Stomach (tissue), 4 donors: ENCODE measurements at regions not wholly inside any gene's neighbourhood (a gene's known extent, or its start where the extent isn't known, plus 50 kb on each side); places are given as distances from the start of the nearest gene placed in this dataset.

ENCODE experiments used
- CTCF ChIP-seq, 7 experiments: fragments of 450-650 bp in 4 of 7; fragments of 200-600 bp in 3 of 7; sonication (generic) in 3 of 7; IDR thresholded peaks; one replicate each; pipeline ENCODE4 v1.5.1; 2016 to 2019; ENCODE audit warnings: antibody characterized with exemption in 7 of 7, control low read depth in 2 of 7, mild to moderate bottlenecking in 1 of 7
- POLR2A ChIP-seq, 4 donors: fragments of 450-650 bp; IDR thresholded peaks; one replicate each; pipeline ENCODE4 v1.6.1; 2016; ENCODE audit warnings: antibody characterized with exemption in 4 of 4, control low read depth in 2 of 4, mild to moderate bottlenecking in 1 of 4, moderate library complexity in 1 of 4
- POLR2AphosphoS5 ChIP-seq, 3 donors: sonication (generic); formaldehyde crosslinking; IDR thresholded peaks; one replicate each; pipeline ENCODE4 v1.6.1; 2016; ENCODE audit warnings: antibody characterized with exemption in 3 of 3

- TF ChIP-seq POLR2A (IDR thresholded peaks at IDR 0.05) (no peak), CTCF (IDR thresholded peaks at IDR 0.05) (no peak), POLR2AphosphoS5 (IDR thresholded peaks at IDR 0.05) (no peak)
Measured at GRCh38 chr2:216287251-216287650, 85.0 kb downstream of the MARCHF4 start.
